K562 (cell line): ENCODE measurements at regions not wholly inside any gene's neighbourhood (a gene's known extent, or its start where the extent isn't known, plus 50 kb on each side); places are given as distances from the start of the nearest gene placed in this dataset.
"Not testable (repeated sequence)": the region's sequence is repeated elsewhere in the genome, so short reads cannot be mapped to it uniquely, and the experiment has no call there.

Experiments used
- ATAC-seq: fragments of 200-7000 bp; cut with Tn5 transposase; 3 replicates; pipeline ENCODE4 v1.9.1; 2020; ENCODE audit warnings: moderate library complexity
- BruUV-seq: library from RNA; stranded (reverse); fragments of 400-500 nt; replicated peaks from 2 replicates; lab custom pipeline; 2021; lab: Mats Ljungman, UMichigan
- CTCF ChIA-PET: fragments of 300-600 bp; formaldehyde crosslinking; extraction: SDS; loops from one replicate; lab custom pipeline; 2021; ENCODE audit warnings: low intra/inter-chr PET ratio; lab: Yijun Ruan, JAX
- POLR2A ChIA-PET: fragments of 300-600, 350-650 bp; sonication (Branson Sonifier 250); formaldehyde crosslinking; extraction: SDS; loops from one replicate; lab custom pipeline; 2021; ENCODE audit warnings: antibody characterized with exemption, inconsistent platforms; lab: Yijun Ruan, JAX
- DNase-seq, 4 experiments: peaks; one replicate each; pipeline versions ENCODE4 v3.0.0 to v3.0.0-alpha.2; 2011 to 2018; ENCODE audit warnings: low spot score in 3 of 4, mixed read lengths in 3 of 4; ENCODE audit errors: extremely low read depth in 1 of 4
- FAIRE-seq: peaks from 2 replicates; lab custom pipeline; 2011; peaks lifted over from hg19 to GRCh38; lab: Jason Lieb, UNC
- H2AFZ ChIP-seq: 2 replicates; pipeline ENCODE4 v1.6.0; 2011; ENCODE audit warnings: low read depth, low read length, control low read depth, inconsistent platforms
- H3K27ac ChIP-seq: fragments of 200-600 bp; 3 replicates; pipeline ENCODE4 v1.8.0; 2011; ENCODE audit warnings: low read depth, mild to moderate bottlenecking, control low read depth, inconsistent platforms, low read length, moderate library complexity, mixed read lengths; ENCODE audit errors: extremely low read depth
- H3K27me3 ChIP-seq, 2 experiments: fragments of 300-600 bp in 1 of 2; 2 replicates in 1 of 2; 3 replicates in 1 of 2; pipeline versions ENCODE4 v1.6.0 to v1.8.0; 2011; ENCODE audit warnings: inconsistent platforms in 2 of 2, low read length in 2 of 2, mild to moderate bottlenecking in 1 of 2, mixed read lengths in 1 of 2, moderate library complexity in 1 of 2; ENCODE audit not compliant: control insufficient read depth in 2 of 2, insufficient read depth in 2 of 2
- H3K36me3 ChIP-seq: fragments of 300-600 bp; 3 replicates; pipeline ENCODE4 v1.8.0; 2011; ENCODE audit warnings: mild to moderate bottlenecking, low read length, inconsistent platforms; ENCODE audit not compliant: control insufficient read depth, insufficient read depth
- H3K4me1 ChIP-seq, 2 experiments: fragments of 200-600 bp in 1 of 2; replicated peaks in 1 of 2; 2 replicates in 1 of 2; 3 replicates in 1 of 2; pipeline versions ENCODE4 v1.5.1 to v1.8.0; 2011; ENCODE audit warnings: inconsistent platforms in 2 of 2, low read length in 2 of 2, mild to moderate bottlenecking in 1 of 2, mixed read lengths in 1 of 2, moderate library complexity in 1 of 2; ENCODE audit not compliant: control insufficient read depth in 2 of 2, insufficient read depth in 2 of 2
- H3K4me2 ChIP-seq: 2 replicates; pipeline ENCODE4 v1.6.1; 2011; ENCODE audit warnings: low read length, control low read depth, inconsistent platforms, mixed read lengths; ENCODE audit not compliant: insufficient read depth
- H3K4me3 ChIP-seq: fragments of 200-600 bp; sonication (generic), shearing (Covaris generic); 2 replicates; pipeline ENCODE4 v1.5.1; 2016; ENCODE audit warnings: control low read depth, inconsistent platforms
- H3K79me2 ChIP-seq: fragments of 200-600 bp; 3 replicates; pipeline ENCODE4 v1.8.0; 2011; ENCODE audit warnings: low read length, inconsistent platforms; ENCODE audit not compliant: control insufficient read depth, insufficient read depth
- H3K9ac ChIP-seq, 2 experiments: 2 replicates each; pipeline versions ENCODE4 v1.6.0 to v1.6.1; 2011; ENCODE audit warnings: low read depth in 2 of 2, low read length in 2 of 2, control low read depth in 1 of 2, inconsistent platforms in 1 of 2, mild to moderate bottlenecking in 1 of 2, mixed read lengths in 1 of 2; ENCODE audit not compliant: insufficient read depth in 1 of 2
- H3K9me1 ChIP-seq: one replicate; pipeline ENCODE4 v1.6.0; 2011; ENCODE audit warnings: inconsistent platforms, mild to moderate bottlenecking, low read length, moderate library complexity; ENCODE audit not compliant: control insufficient read depth, insufficient read depth
- H3K9me3 ChIP-seq: replicated peaks from 2 replicates; pipeline ENCODE4 v1.5.1; 2011; ENCODE audit warnings: low read depth, low read length, inconsistent platforms; ENCODE audit not compliant: control insufficient read depth, insufficient read depth
- H4K20me1 ChIP-seq: replicated peaks from 2 replicates; pipeline ENCODE4 v1.6.1; 2011; ENCODE audit warnings: low read length, inconsistent platforms, mixed read lengths; ENCODE audit not compliant: control insufficient read depth, insufficient read depth
- CCNT2 ChIP-seq: IDR thresholded peaks from 2 replicates; pipeline ENCODE4 v1.6.1; 2011; ENCODE audit warnings: borderline replicate concordance, low read depth, mild to moderate bottlenecking, moderate library complexity, mixed read lengths, low read length; ENCODE audit not compliant: insufficient read length; ENCODE audit errors: extremely low read depth
- CUX1 ChIP-seq: fragments of 200-800 bp; sonication (Bioruptor generic); IDR thresholded peaks from 2 replicates; pipeline ENCODE4 v1.6.1; 2016; ENCODE audit warnings: missing genetic modification characterization, missing compliant biosample characterization
- HMBOX1 ChIP-seq: sonication (generic); IDR thresholded peaks from 2 replicates; pipeline ENCODE4 v1.6.1; 2016
- STAT5A ChIP-seq: IDR thresholded peaks from 2 replicates; pipeline ENCODE4 v1.6.1; 2012; ENCODE audit warnings: low read length, inconsistent platforms, borderline replicate concordance
- ZNF551 ChIP-seq: fragments of 250-450 bp; sonication (Bioruptor Pico); IDR thresholded peaks from 2 replicates; pipeline ENCODE4 v1.5.0; 2021; ENCODE audit warnings: mild to moderate bottlenecking, moderate library complexity
- WGBS: fragments of 100-300 bp; shearing (Covaris generic); methylation state at CpG from one replicate; pipeline ENCODE4 v1.1.6; 2016; ENCODE audit warnings: low coverage, mixed read lengths; ENCODE audit not compliant: insufficient coverage; ENCODE audit errors: missing lambda C conversion rate; 5-methylcytosine and 5-hydroxymethylcytosine counted together
- in situ Hi-C: fragments of 300-500 bp; cut with MboI; formaldehyde crosslinking; loops from 4 replicates; pipeline ENCODE4 v1.15.0; 2018; ENCODE audit warnings: inconsistent platforms, mixed read lengths
- intact Hi-C: fragments of 100-400 bp; cut with micrococcal nuclease; formaldehyde crosslinking; loops from 2 replicates; pipeline ENCODE4 v1.14.2; 2022

DNA sequence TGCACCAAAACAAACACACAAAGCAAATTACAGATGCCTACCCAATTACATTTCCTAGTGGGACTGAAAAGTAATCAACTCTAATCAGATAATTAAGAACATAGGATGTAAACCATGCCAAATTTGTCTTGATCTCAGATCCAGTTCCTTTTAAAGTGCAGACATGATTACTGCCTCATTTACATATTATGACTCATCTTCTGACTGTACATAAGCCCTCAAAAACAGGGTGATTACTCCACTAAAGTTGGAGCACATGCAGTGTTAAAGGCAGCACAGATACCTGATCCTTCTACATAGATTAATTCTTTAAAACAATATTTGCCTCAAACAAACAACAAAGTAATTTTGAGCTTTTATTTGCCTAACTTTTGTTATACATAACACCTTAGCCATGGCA lies 337.2 kb downstream of the RPS29 start:
- Histone ChIP-seq H3K4me3 (no peak overlapping the region), H4K20me1 (no peaks in the 10 kb centered on the region), H3K27me3 (no peaks in the 10 kb centered on the region), H3K9ac (no peak overlapping the region), H3K27ac (no peak overlapping the region), H3K9me3 (no peaks in the 10 kb centered on the region), H3K4me2 (no peak overlapping the region), H3K36me3 (no peaks in the 10 kb centered on the region), H3K4me1 (no peaks in the 10 kb centered on the region), H2AFZ (no peak overlapping the region), H3K79me2 (no peaks in the 10 kb centered on the region), H3K9me1 (no peaks in the 10 kb centered on the region)
- ChIA-PET POLR2A (no interaction called here), CTCF (no interaction called here)
- intact Hi-C loops (no loop called here), in situ Hi-C loops (no loop called here)
- TF ChIP-seq HMBOX1: no peak
- TF ChIP-seq STAT5A: no peak
- no peak for TF ChIP-seq CCNT2
- TF ChIP-seq ZNF551 (CRISPR knock-in tag): no peak
- no peak for TF ChIP-seq CUX1 (CRISPR knock-in tag)
- ATAC-seq (no peak), DNase-seq (no peak), FAIRE-seq (no peak)
- no TSS peak for BruUV-seq

DNA sequence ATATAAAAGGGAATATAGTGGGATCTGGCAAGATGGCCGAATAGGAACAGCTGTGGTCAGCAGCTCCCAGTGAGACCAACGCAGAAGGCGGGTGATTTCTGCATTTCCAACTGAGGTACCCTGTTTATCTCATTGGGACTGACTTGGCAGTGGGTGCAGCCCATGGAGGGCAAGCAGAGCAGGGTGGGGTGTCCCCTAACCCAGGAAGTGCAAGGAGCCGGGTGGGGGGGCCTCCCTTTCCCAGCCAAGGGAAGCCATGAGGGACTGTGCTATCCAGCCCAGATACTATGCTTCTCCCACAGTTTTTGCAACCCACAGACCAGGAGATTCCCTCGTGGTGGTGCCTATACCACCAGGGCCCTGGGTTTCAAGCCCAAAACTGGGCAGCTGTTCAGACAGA lies 342.4 kb downstream of the RPS29 start:
- H3K27me3 ChIP-seq, ATAC-seq, FAIRE-seq, CTCF ChIA-PET, H3K79me2 ChIP-seq, H3K9ac ChIP-seq, H3K9me3 ChIP-seq, H4K20me1 ChIP-seq, DNase-seq, H2AFZ ChIP-seq, H3K9me1 ChIP-seq, H3K4me3 ChIP-seq, H3K27ac ChIP-seq, H3K36me3 ChIP-seq, H3K4me2 ChIP-seq, intact Hi-C loops, POLR2A ChIA-PET, H3K4me1 ChIP-seq, BruUV-seq, in situ Hi-C loops: not testable (repeated sequence)
- WGBS: 0% methylated on average over 4 of the region's 5 CpGs
